MM.1S (cell line): ENCODE measurements at regions not wholly inside any gene's neighbourhood (a gene's known extent, or its start where the extent isn't known, plus 50 kb on each side); places are given as distances from the start of the nearest gene placed in this dataset.

ENCODE experiments used
- DNase-seq: peaks from one replicate; pipeline ENCODE4 v3.0.0-alpha.2; 2015
- H2AFZ ChIP-seq: fragments of 300-600 bp; sonication (generic); 2 replicates; pipeline ENCODE4 v1.6.0; 2016; ENCODE audit warnings: antibody characterized with exemption, low read length
- H3F3A ChIP-seq: fragments of 300-600 bp; sonication (generic); 2 replicates; pipeline ENCODE4 v1.6.1; 2016; ENCODE audit warnings: mild to moderate bottlenecking, antibody characterized with exemption, low read length, moderate library complexity, mixed read lengths; ENCODE audit not compliant: insufficient read depth
- H3K27ac ChIP-seq: fragments of 300-600 bp; sonication (generic); 2 replicates; pipeline ENCODE4 v1.5.1; 2016; ENCODE audit warnings: mild to moderate bottlenecking, low read length
- H3K27me3 ChIP-seq: fragments of 300-600 bp; sonication (generic); replicated peaks from 2 replicates; pipeline ENCODE4 v1.6.0; 2016; ENCODE audit warnings: low read length; ENCODE audit not compliant: insufficient read depth
- H3K36me3 ChIP-seq: fragments of 300-600 bp; sonication (generic); replicated peaks from 2 replicates; pipeline ENCODE4 v1.6.1; 2016; ENCODE audit warnings: mild to moderate bottlenecking, low read length, mixed read lengths; ENCODE audit not compliant: insufficient read depth
- H3K4me1 ChIP-seq: fragments of 300-600 bp; sonication (generic); 2 replicates; pipeline ENCODE4 v1.6.1; 2016; ENCODE audit warnings: low read length, mixed read lengths
- H3K4me2 ChIP-seq: fragments of 300-600 bp; sonication (generic); 2 replicates; pipeline ENCODE4 v1.6.0; 2016; ENCODE audit warnings: low read depth, low read length
- H3K4me3 ChIP-seq: fragments of 300-600 bp; sonication (generic); 2 replicates; pipeline ENCODE4 v1.5.1; 2016; ENCODE audit warnings: low read length, mixed read lengths
- H3K79me2 ChIP-seq: fragments of 300-600 bp; sonication (generic); 2 replicates; pipeline ENCODE4 v1.6.1; 2016; ENCODE audit warnings: mixed run types, low read length, mixed read lengths
- H3K9ac ChIP-seq: fragments of 300-600 bp; sonication (generic); 2 replicates; pipeline ENCODE4 v1.6.1; 2016; ENCODE audit warnings: low read length, mixed read lengths
- H3K9me2 ChIP-seq: fragments of 300-600 bp; sonication (generic); replicated peaks from 2 replicates; pipeline ENCODE4 v1.6.1; 2016; ENCODE audit warnings: mild to moderate bottlenecking, low read length, mixed read lengths; ENCODE audit not compliant: insufficient read depth
- H3K9me3 ChIP-seq: fragments of 300-600 bp; sonication (generic); replicated peaks from 2 replicates; pipeline ENCODE4 v1.6.1; 2016; ENCODE audit warnings: mild to moderate bottlenecking, low read length, mixed read lengths; ENCODE audit not compliant: insufficient read depth
- H4K20me1 ChIP-seq: fragments of 300-600 bp; sonication (generic); 2 replicates; pipeline ENCODE4 v1.6.1; 2016; ENCODE audit warnings: mild to moderate bottlenecking, low read length, moderate library complexity, mixed read lengths; ENCODE audit not compliant: insufficient read depth
- CTCF ChIP-seq: fragments of 300-600 bp; sonication (generic); IDR thresholded peaks from 2 replicates; pipeline ENCODE4 v1.5.1; 2016; ENCODE audit warnings: antibody characterized with exemption, low read length, mixed read lengths
- EZH2 ChIP-seq: fragments of 300-600 bp; sonication (generic); optimal IDR thresholded peaks from 2 replicates; pipeline ENCODE3; 2017; ENCODE audit warnings: low read depth, mild to moderate bottlenecking, antibody characterized with exemption, low read length, mixed read lengths
- EZH2phosphoT487 ChIP-seq: fragments of 300-600 bp; sonication (generic); IDR thresholded peaks from 2 replicates; pipeline ENCODE4 v1.6.1; 2018; ENCODE audit warnings: antibody characterized with exemption, low read length

GRCh38 chr5:38722918-38723317 is 122.9 kb upstream of the OSMR start:
- H3K27me3 ChIP-seq, result no peaks in the 10 kb centered on the region
- no peaks in the 10 kb centered on the region for H4K20me1 ChIP-seq
- H3K36me3 ChIP-seq, result no peaks in the 10 kb centered on the region
- DNase-seq, result no peak
- no peak for TF ChIP-seq EZH2phosphoT487
- TF ChIP-seq CTCF, result no peak
- TF ChIP-seq EZH2, result no peak
- H3K9me2 ChIP-seq, result no peaks in the 10 kb centered on the region
- H3K79me2 ChIP-seq, result no peaks in the 10 kb centered on the region
- no peak overlapping the region for H3K27ac ChIP-seq
- no peaks in the 10 kb centered on the region for H3K4me1 ChIP-seq
- H3K9ac ChIP-seq, result no peak overlapping the region
- no peaks in the 10 kb centered on the region for H3K9me3 ChIP-seq
- no peaks in the 10 kb centered on the region for H3F3A ChIP-seq
- no peak overlapping the region for H2AFZ ChIP-seq
- H3K4me2 ChIP-seq, result no peak overlapping the region
- H3K4me3 ChIP-seq, result no peak overlapping the region

- Histone ChIP-seq H3K4me3 (no peak overlapping the region), H3K4me1 (no peaks in the 10 kb centered on the region)
Observed at GRCh38 chr5:38723426-38723825, 122.4 kb upstream of the OSMR start.

GRCh38 chr5:38724301-38725030 is 121.3 kb upstream of the OSMR start:
- no peaks in the 10 kb centered on the region for H3K27me3 ChIP-seq
- no peak overlapping the region for H3K4me2 ChIP-seq
- H3K36me3 ChIP-seq, result no peaks in the 10 kb centered on the region
- H3K4me3 ChIP-seq, result no peak overlapping the region
- H3K9me3 ChIP-seq, result no peaks in the 10 kb centered on the region
- H3K4me1 ChIP-seq, result no peaks in the 10 kb centered on the region
- H3F3A ChIP-seq, result no peaks in the 10 kb centered on the region
- no peaks in the 10 kb centered on the region for H3K9me2 ChIP-seq
- DNase-seq, result no peak
- no peak for TF ChIP-seq EZH2
- no peak for TF ChIP-seq EZH2phosphoT487
- no peak for TF ChIP-seq CTCF
- no peaks in the 10 kb centered on the region for H3K79me2 ChIP-seq
- no peak overlapping the region for H2AFZ ChIP-seq
- no peak overlapping the region for H3K27ac ChIP-seq
- H4K20me1 ChIP-seq, result no peaks in the 10 kb centered on the region
- no peak overlapping the region for H3K9ac ChIP-seq

More at GRCh38 chr5:38723426-38723825, 122.4 kb upstream of the OSMR start:
- Histone ChIP-seq H3K36me3 (no peaks in the 10 kb centered on the region), H4K20me1 (no peaks in the 10 kb centered on the region), H3K9me3 (no peaks in the 10 kb centered on the region), H3K9me2 (no peaks in the 10 kb centered on the region), H2AFZ (no peak overlapping the region), H3K27me3 (no peaks in the 10 kb centered on the region), H3K9ac (no peak overlapping the region), H3F3A (no peaks in the 10 kb centered on the region), H3K4me2 (no peak overlapping the region), H3K27ac (no peak overlapping the region), H3K79me2 (no peaks in the 10 kb centered on the region)
- TF ChIP-seq CTCF (no peak), EZH2 (no peak), EZH2phosphoT487 (no peak)
- no peak for DNase-seq
